GM18951 (cell line): ENCODE measurements at regions not wholly inside any gene's neighbourhood (a gene's known extent, or its start where the extent isn't known, plus 50 kb on each side); places are given as distances from the start of the nearest gene placed in this dataset.

Source experiments
- POLR2A ChIP-seq: IDR thresholded peaks from 4 replicates; pipeline ENCODE4 v1.6.1; 2011; ENCODE audit warnings: mild to moderate bottlenecking; ENCODE audit not compliant: insufficient read length, insufficient read depth; ENCODE audit errors: extremely low read depth
- in situ Hi-C: fragments of 300-500 bp; cut with MboI; formaldehyde crosslinking; loops from one replicate; pipeline ENCODE4 v1.12.0; 2022; ENCODE audit warnings: low sequenced_read_pairs, mixed read lengths, inconsistent platforms; ENCODE audit not compliant: unreplicated experiment

DNA sequence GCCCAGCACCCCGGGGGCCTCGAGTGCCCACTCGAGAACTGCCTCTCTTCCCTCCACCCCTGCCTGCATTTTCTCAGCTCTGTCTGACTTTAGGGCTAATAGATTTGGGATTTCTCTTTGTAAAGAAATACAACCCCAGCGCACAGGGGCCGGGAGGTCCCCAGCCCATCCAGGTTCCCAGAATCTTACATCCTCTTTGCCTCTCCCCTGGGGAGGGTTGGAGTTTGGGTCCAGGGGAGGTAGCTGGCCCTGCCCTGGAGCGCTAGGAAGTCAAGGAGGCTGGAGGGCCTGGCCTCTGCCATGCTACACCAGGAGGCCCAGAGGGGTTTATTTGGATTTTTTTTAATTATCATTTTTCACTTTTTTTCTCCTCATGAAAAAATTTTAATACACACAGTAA, 65.7 kb upstream of the LMO1 start:
- in situ Hi-C loops, result no loop called here

DNA sequence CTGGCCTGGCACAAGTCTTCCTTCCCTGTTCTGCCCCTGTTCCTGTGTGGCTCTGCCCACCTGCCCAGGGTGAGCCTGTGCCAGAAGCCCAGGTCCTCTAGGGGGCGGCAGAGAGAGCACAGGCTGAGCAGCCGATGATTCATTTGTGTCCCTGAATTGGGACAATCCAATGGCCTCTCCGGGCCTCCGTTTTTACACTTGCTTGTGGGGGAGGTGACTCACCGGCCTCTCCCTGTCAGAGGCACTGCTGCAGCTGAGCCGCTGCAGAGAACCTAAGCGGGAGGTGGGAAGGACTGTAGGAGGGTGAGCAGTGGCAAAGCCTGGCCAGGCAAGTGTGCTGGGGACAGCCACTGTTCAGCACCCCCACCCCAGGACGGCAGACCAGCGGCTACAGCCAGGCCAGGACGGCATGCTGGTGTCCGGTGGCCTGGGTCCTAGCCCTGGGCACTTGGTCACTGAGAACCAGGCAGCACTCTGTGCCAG, 65.2 kb upstream of the LMO1 start:
- in situ Hi-C loops, result no loop called here
- TF ChIP-seq POLR2A, result no peak

More for the DNA sequence above, 65.7 kb upstream of the LMO1 start:
- no peak for TF ChIP-seq POLR2A

DNA sequence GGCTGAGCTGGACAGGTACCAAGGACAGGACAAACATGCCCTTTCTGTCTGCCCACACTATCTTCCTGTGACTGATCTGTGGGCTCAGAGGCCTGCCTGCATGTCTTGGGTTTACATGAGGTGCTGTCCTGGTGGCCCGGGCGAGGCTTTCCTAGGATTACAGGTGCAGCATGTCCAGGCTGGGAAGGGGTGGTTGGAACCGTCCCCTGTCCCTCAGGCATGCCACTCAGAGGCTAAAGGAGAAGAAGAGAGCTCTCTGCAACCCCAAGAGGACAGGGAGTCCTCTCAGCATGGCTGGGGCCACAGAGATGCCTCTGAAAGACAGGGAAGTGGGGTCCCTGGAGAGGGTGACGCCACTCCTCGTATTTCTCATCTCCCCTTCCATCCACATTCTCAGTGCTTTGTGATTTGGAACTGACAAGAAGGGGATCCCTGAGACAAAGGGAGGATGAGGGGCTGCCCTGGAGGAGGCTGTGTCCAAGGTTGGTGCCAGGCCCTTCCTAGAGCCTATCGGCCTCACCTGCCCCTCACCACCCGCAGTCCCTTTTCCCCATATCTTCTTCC, 64.6 kb upstream of the LMO1 start:
- in situ Hi-C loops, result no loop called here
- TF ChIP-seq POLR2A, result no peak

DNA sequence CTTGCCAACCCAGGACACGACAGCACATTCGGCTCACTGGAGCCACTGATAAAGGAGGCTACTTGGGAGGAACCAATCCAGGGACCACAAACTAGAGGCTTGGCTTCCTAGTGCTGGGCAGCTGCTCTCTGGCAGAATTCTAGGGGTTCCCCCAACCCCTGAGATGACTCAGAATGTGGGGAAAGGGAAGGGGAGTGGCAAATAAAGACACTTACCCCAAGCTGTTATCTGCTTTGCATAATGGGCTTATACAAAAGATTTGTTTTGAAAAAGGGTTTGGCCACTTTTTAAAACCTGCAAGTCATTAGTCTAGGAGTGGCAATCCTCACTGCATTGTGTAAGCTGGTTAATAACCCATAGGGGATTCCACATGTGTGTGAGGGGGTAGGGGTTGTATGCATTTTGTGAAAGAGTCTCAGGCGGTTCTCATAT, 64.1 kb upstream of the LMO1 start:
- TF ChIP-seq POLR2A, result no peak
- in situ Hi-C loops, result no loop called here

DNA sequence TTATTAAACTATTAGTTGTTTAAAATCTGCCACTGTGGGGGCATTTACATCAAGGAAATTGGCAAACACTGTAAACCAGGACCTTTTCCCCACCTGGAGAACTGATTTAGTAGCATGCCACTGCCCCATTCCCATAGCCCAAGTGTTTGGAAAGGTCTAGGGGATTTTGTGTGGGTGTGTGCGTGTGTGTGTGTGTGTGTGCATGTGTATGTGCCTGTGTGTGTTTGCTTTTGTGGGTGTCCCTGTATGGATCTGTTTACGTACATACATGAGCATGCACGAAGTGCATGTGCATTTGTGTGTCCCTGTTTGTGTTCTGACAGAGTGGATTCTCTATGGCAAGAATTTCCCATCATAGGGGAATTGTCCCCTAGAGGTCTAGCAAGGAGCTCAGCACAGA, 62.7 kb upstream of the LMO1 start:
- in situ Hi-C loops, result no loop called here
- TF ChIP-seq POLR2A, result no peak

DNA sequence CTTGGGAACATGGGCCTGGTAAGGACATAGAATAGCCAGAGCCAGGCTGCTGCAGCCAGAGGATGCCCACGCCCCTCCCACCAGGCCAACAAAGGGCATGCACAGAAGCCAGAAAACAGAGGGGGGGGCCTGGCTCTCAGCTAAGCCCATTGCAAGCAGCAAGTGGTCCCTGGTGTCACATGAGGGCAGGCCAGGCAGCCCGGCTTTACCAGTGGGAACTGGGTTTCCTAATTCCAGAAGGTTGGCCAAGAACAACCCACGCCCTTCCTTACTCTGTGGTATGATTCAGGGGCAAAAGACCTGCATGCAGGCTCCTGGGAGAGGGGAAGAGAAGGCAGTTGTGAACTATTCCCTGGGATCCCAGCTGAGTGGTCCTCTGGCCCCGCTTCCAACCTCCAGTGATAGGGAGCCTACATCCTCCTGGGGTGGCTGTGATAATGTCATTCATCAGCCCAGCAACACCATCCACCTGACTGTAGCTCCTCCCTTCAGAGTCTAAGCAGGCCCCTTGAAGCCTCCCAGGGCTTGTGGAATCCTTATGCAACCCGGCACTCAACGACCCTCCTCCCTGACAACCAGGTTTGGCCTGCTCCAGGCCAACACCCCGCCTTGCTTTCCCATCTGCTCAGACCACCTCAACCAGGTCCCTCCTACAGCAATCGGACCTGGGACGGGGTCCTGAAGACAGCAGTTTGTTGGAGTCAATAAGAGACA, 62.1 kb upstream of the LMO1 start:
- in situ Hi-C loops, result no loop called here
- no peak for TF ChIP-seq POLR2A

DNA sequence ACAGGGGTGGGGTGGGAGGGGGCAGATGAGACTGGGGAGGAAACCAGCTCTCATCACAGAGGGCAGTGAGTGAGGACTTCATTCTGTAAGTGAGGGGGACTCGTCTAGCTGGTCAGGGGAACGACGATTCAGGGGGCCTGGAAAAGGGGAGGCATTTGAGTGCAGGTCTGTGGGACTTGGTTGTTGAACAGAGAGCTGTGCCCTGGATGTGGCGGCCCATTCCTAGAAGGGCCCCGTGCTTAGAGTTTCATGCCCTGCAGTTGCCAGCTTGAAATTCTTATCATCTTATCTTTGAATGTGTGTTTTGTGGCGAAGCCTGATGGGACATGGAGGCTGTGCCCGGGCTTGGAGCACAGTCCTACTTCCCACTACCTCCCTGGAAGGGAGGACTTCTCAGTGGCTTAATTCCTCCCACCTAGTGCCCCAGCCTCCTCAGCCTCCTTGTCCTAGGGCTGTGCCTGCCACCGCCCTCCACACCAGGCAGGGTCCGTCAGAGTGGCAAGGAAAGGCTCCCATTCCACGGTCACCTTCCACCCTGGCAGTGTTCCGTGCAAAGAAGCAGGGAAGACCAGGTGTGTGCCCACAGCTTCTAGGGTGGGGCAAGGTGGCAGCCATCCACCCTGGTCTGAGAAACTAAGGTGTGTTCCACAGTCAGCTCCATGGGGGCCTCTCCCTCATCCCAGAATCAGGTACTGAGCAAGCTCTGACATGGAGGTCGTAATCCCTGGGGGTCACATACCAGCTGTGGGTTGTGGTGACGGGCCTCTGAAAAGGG, 59.7 kb upstream of the LMO1 start:
- in situ Hi-C loops, result no loop called here
- no peak for TF ChIP-seq POLR2A

DNA sequence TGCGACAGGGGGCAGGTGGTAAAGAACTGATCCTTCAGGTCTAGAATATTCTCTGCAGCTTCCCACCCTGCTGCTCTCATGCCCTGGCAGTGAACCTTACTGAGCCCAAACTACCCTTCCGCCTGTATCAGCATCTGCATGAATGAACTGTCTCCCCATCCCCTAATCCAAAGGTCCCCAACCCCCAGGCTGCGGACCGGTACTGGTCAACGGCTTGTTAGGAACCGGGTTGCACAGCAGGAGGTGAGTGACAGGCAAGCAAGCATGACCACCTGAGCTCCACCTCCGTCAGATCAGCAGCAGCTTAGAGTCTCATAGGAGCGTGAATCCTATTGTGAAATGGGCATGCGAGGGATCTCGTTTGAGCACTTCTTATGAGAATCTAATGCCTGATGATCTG, 58.2 kb upstream of the LMO1 start:
- no peak for TF ChIP-seq POLR2A
- in situ Hi-C loops, result no loop called here

DNA sequence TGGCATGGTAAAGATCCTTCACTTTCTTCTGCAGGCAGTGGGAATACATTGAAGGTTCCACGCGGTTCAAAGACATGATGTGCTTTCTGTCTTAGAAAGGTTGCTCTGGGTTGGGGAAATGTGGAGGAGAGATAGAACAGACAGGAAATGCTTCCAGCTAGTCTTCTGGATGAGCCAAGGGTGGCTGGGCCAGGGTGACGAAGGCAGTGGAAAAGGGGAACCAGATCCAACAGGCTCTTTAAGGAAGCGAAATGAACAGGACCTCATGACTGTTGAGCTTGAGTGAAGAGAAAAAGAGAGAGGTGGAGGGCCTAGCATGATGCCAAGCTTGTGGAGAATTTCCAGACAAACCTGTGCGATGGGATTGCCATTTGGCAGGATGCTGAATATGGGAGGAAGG, 56.4 kb upstream of the LMO1 start:
- no peak for TF ChIP-seq POLR2A
- in situ Hi-C loops, result no loop called here

DNA sequence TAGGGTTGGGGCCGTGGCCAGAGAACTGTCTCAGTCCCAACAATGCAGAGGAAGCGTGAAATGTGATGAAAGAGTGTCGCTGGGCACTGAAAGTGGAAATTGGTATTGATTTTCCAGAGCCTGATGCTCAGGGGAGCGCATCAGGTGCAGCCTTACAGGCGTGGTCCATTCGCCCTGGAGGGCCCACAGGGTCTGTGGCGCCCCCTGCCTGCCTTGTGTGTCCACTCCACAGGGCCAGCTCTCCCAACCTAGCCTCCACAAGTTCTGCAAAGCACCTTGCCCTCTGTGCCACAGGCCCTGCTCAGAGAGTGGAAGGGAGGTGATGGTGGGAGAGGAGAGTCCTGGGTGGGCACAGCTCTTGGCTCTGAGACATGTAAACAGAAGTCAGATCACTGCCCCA, 54.9 kb upstream of the LMO1 start:
- no peak for TF ChIP-seq POLR2A
- in situ Hi-C loops, result no loop called here

DNA sequence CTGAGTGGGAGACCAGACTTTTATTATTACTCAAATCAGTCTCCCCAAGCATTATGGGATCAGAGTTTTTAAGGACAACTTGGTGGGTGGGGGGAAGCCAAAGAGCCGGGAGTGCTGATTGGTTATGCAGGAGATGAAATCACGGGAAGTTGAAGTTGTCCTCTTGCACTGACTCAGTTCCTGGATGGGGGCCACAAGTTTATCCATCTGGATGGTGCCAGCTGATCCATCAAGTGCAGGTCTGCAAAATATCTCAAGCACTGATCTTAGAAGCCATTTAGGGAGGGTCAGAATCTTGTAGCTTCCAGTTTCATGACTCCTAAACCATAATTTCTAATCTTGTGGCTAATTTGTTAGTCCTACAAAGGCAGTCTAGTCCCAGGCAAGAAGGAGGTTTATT, 53.5 kb upstream of the LMO1 start:
- in situ Hi-C loops, result no loop called here
- TF ChIP-seq POLR2A, result no peak

DNA sequence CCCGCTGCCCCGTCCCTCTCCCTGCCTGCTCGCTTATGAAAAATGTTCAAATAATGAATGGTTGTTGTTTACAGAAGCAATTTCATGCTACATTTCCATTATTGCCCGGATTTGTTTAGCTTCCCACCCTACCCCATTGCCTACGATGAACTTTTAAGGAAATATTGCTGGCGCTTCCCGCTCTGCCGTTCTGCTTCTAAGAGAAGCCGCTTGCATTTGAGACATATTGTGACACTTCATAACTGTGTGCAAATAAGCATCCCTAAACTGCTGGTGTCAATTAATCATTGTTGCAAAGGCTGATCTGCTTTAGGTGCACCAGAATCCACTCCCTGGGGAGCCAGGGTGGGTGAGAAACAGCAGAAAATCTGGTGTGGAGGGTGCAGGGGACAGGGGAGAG, 52.3 kb upstream of the LMO1 start:
- no peak for TF ChIP-seq POLR2A
- in situ Hi-C loops, result no loop called here

DNA sequence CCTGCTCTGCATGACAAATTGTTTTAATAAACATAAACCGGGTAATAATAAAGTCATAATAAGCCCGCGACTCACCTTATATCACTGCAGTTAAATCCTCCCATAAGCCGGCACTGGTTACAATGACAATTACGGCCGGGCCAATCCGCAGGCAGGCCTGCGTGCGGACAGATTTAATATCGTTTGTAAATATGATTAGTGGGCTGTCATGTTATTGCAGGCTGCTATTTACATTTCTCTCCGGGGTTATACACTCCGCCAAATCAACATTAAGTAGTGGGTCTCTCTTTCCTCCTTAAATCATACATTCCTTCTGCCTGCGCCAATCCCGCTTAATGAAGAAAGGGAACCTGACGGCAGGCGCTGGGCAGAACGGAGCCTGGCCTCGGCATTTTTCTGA, 51.8 kb upstream of the LMO1 start:
- in situ Hi-C loops, result no loop called here
- no peak for TF ChIP-seq POLR2A

DNA sequence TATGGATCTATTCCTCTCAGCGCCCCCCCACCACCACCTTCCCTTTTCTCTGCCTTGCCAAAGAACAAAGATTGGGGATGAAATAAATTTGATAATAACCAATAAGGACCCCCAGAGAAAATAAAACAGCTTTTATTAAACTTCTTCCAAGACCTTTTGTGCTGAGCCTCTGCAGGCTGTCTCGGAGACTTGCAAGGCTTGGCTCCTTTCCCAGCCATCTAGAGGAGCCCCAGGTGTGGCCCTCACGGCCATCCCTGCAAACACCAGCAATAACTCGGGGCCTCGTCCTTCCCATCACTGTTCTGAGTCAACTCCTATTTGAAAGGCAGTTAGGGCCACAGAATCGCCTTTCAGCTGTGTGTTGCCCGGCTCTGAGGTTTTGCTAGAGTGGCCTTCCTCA, 51.2 kb upstream of the LMO1 start:
- in situ Hi-C loops, result no loop called here
- no peak for TF ChIP-seq POLR2A

DNA sequence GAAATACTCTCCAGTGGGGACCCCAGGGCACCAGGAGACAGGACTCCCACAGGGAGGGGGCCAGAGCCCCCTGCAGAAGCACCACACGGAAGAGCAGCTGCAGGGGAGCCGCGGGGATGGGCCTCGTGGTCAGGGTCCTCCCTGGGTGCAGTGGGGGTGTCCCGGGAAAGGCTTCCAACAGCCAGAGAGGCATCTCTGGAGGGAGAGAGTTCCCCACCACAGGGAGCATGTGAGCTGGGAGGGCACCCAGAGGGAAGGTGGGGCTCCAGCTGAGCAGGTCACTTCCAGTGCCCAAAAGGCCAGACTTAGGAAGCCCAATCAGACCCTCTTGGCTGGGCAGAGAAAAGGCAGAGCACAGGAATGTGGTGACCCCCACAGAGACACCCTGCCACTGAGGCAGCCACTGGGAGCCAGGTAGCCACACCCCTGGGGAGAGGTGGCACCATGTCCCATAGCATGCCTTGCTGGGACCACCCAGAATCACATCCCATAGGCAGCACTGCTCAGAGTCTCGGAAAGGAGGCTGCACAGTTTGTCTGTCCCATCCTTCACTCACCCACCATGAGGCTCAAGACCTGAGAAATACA, 49.9 kb upstream of the LMO1 start:
- in situ Hi-C loops, result no loop called here
- TF ChIP-seq POLR2A, result no peak
